Bronchial epithelial cell (primary cell): ENCODE measurements at regions not wholly inside any gene's neighbourhood (a gene's known extent, or its start where the extent isn't known, plus 50 kb on each side); places are given as distances from the start of the nearest gene placed in this dataset.
A peak's percentile ranks its signal among the peaks of the same experiment; 100 is the strongest.

Experiments used
- DNase-seq: peaks from one replicate; pipeline ENCODE4 v3.0.0-alpha.2; 2010; ENCODE audit warnings: low read depth
- FAIRE-seq: peaks from 2 replicates; lab custom pipeline; 2011; peaks lifted over from hg19 to GRCh38; lab: Jason Lieb, UNC
- H3K27me3 ChIP-seq: 2 replicates; pipeline ENCODE4 v1.5.1; 2011; ENCODE audit warnings: low read length; ENCODE audit not compliant: control insufficient read depth, insufficient read depth
- H3K36me3 ChIP-seq: 2 replicates; pipeline ENCODE4 v1.5.1; 2011; ENCODE audit warnings: low read length; ENCODE audit not compliant: control insufficient read depth, insufficient read depth
- H3K4me3 ChIP-seq: 2 replicates; pipeline ENCODE4 v1.5.1; 2011; ENCODE audit warnings: mild to moderate bottlenecking, low read depth, low read length, control low read depth
- CTCF ChIP-seq: IDR thresholded peaks from 2 replicates; pipeline ENCODE4 v1.5.1; 2011; ENCODE audit warnings: mild to moderate bottlenecking, moderate library complexity, low read length, control low read depth, inconsistent platforms; ENCODE audit not compliant: insufficient read depth, severe bottlenecking

GRCh38 chr2:228599297-228599696, 417.8 kb upstream of the SPHKAP start:
- no peak overlapping the region for H3K4me3 ChIP-seq
- DNase-seq (no peak), FAIRE-seq (no peak)
- no peak for TF ChIP-seq CTCF
- no peaks in the 10 kb centered on the region for H3K27me3 ChIP-seq
- H3K36me3 ChIP-seq, result no peaks in the 10 kb centered on the region

GRCh38 chr2:228597032-228597431, 415.5 kb upstream of the SPHKAP start:
- H3K4me3 ChIP-seq, result no peak overlapping the region
- no peak for FAIRE-seq
- no peak for TF ChIP-seq CTCF
- H3K36me3 ChIP-seq, result no peaks in the 10 kb centered on the region
- no peak for DNase-seq
- no peaks in the 10 kb centered on the region for H3K27me3 ChIP-seq

- no peak for DNase-seq
- TF ChIP-seq CTCF, result no peak
- Histone ChIP-seq H3K4me3 (no peak overlapping the region), H3K27me3 (no peaks in the 10 kb centered on the region), H3K36me3 (no peaks in the 10 kb centered on the region)
- no peak for FAIRE-seq
Observed at GRCh38 chr2:228594012-228594411, 412.5 kb upstream of the SPHKAP start.

GRCh38 chr2:228592925-228593324, 411.4 kb upstream of the SPHKAP start:
- no peak for DNase-seq
- Histone ChIP-seq H3K4me3 (no peak overlapping the region), H3K27me3 (no peaks in the 10 kb centered on the region), H3K36me3 (no peaks in the 10 kb centered on the region)
- TF ChIP-seq CTCF, result no peak
- FAIRE-seq, result no peak

- no peak for FAIRE-seq
- Histone ChIP-seq H3K36me3 (no peaks in the 10 kb centered on the region), H3K27me3 (no peaks in the 10 kb centered on the region), H3K4me3 (no peak overlapping the region)
- DNase-seq, result no peak
- no peak for TF ChIP-seq CTCF
Observed at GRCh38 chr2:228590681-228591080, 409.2 kb upstream of the SPHKAP start.

DNA sequence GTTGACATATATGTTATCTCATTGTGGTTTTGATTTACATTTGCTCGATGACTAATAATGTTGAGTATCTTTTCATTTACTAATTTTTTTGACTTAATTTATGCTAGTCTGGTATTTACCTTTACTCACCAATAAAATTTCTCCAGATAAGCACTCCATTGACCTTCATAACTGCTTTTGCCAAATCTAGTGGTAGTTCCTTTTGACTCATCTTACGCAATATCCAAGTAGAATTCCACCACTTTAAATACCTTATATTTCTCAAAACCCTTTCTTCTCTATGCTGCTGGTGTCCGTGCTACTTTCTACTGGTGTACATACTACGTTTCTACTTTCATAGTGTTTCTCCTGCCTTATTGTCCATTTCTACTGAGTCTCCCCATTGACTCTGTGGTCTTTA, 407.6 kb upstream of the SPHKAP start:
- Histone ChIP-seq H3K36me3 (no peaks in the 10 kb centered on the region), H3K27me3 (no peaks in the 10 kb centered on the region), H3K4me3 (no peak overlapping the region)
- no peak for TF ChIP-seq CTCF
- FAIRE-seq, result no peak
- peak; percentile 3 for DNase-seq
